HEK293 (cell line): ENCODE measurements at regions not wholly inside any gene's neighbourhood (a gene's known extent, or its start where the extent isn't known, plus 50 kb on each side); places are given as distances from the start of the nearest gene placed in this dataset.

Experiments used
- CTCF ChIA-PET: fragments of 350-600 bp; formaldehyde crosslinking; extraction: SDS; loops from one replicate; lab custom pipeline; 2021; ENCODE audit warnings: antibody characterized with exemption; lab: Yijun Ruan, JAX
- POLR2A ChIA-PET: fragments of 300-600 bp; formaldehyde crosslinking; extraction: SDS; loops from one replicate; lab custom pipeline; 2020; ENCODE audit warnings: antibody characterized with exemption, inconsistent platforms; lab: Yijun Ruan, JAX
- H3K27ac ChIP-seq: fragments of 200-500 bp; sonication (Bioruptor generic); 2 replicates; pipeline ENCODE4 v1.5.1; 2014; ENCODE audit warnings: low read depth, low read length, control low read depth, inconsistent platforms; ENCODE audit errors: extremely low read depth
- H3K36me3 ChIP-seq, 2 experiments: fragments of 200-500 bp in 1 of 2; sonication (Bioruptor generic) in 1 of 2; 1 replicate in 1 of 2; 2 replicates in 1 of 2; pipeline ENCODE4 v1.5.1; 2014 to 2017; ENCODE audit warnings: inconsistent platforms in 2 of 2, low read length in 2 of 2; ENCODE audit not compliant: control insufficient read depth in 2 of 2, insufficient read depth in 1 of 2
- H3K4me1 ChIP-seq: fragments of 200-500 bp; sonication (Bioruptor generic); 2 replicates; pipeline ENCODE4 v1.5.1; 2014; ENCODE audit warnings: mild to moderate bottlenecking, low read length, inconsistent platforms; ENCODE audit not compliant: control insufficient read depth, insufficient read depth
- H3K4me3 ChIP-seq: 2 replicates; pipeline ENCODE4 v1.5.1; 2011; ENCODE audit warnings: low read depth, mild to moderate bottlenecking, control low read depth, low read length, moderate library complexity
- H3K9me3 ChIP-seq: fragments of 200-500 bp; sonication (Bioruptor generic); 2 replicates; pipeline ENCODE4 v1.5.1; 2014; ENCODE audit warnings: low read depth, low read length, inconsistent platforms; ENCODE audit not compliant: control insufficient read depth, insufficient read depth
- PATZ1 ChIP-seq: fragments of 450-650 bp; formaldehyde crosslinking; IDR thresholded peaks from 2 replicates; pipeline ENCODE4 v1.5.1; 2016; ENCODE audit warnings: missing biosample characterization, missing genetic modification characterization
- PRDM2 ChIP-seq: fragments of 450-650 bp; formaldehyde crosslinking; IDR thresholded peaks from 2 replicates; pipeline ENCODE4 v1.5.1; 2016; ENCODE audit warnings: missing biosample characterization, missing genetic modification characterization, borderline replicate concordance
- YY1 ChIP-seq: fragments of 450-650 bp; formaldehyde crosslinking; IDR thresholded peaks from 2 replicates; pipeline ENCODE4 v1.5.1; 2018; ENCODE audit warnings: missing biosample characterization, missing genetic modification characterization
- YY2 ChIP-seq: fragments of 450-650 bp; formaldehyde crosslinking; IDR thresholded peaks from 2 replicates; pipeline ENCODE4 v1.5.1; 2016; ENCODE audit warnings: missing biosample characterization, missing genetic modification characterization
- ZBTB49 ChIP-seq: fragments of 450-650 bp; formaldehyde crosslinking; IDR thresholded peaks from 2 replicates; pipeline ENCODE4 v1.5.1; 2016; ENCODE audit warnings: missing biosample characterization, missing genetic modification characterization, low read depth
- ZNF10 ChIP-seq: fragments of 450-650 bp; formaldehyde crosslinking; IDR thresholded peaks from 2 replicates; pipeline ENCODE4 v1.5.1; 2017; ENCODE audit warnings: missing biosample characterization, missing genetic modification characterization
- ZNF23 ChIP-seq: fragments of 450-650 bp; formaldehyde crosslinking; IDR thresholded peaks from 2 replicates; pipeline ENCODE4 v1.5.1; 2016; ENCODE audit warnings: missing biosample characterization, missing genetic modification characterization, borderline replicate concordance
- ZNF350 ChIP-seq: fragments of 450-650 bp; formaldehyde crosslinking; IDR thresholded peaks from 2 replicates; pipeline ENCODE4 v1.5.0; 2017; ENCODE audit warnings: missing biosample characterization, mild to moderate bottlenecking, missing genetic modification characterization
- ZNF404 ChIP-seq: fragments of 450-650 bp; formaldehyde crosslinking; IDR thresholded peaks from 2 replicates; pipeline ENCODE4 v1.5.1; 2017; ENCODE audit warnings: missing biosample characterization, missing genetic modification characterization
- ZNF501 ChIP-seq: fragments of 450-650 bp; formaldehyde crosslinking; IDR thresholded peaks from 2 replicates; pipeline ENCODE4 v1.5.1; 2016; ENCODE audit warnings: missing biosample characterization, missing genetic modification characterization
- ZNF561 ChIP-seq: fragments of 450-650 bp; IDR thresholded peaks from 2 replicates; pipeline ENCODE4 v1.5.1; 2018; ENCODE audit warnings: missing biosample characterization, missing genetic modification characterization, borderline replicate concordance
- ZNF571 ChIP-seq: fragments of 450-650 bp; formaldehyde crosslinking; IDR thresholded peaks from 2 replicates; pipeline ENCODE4 v1.5.0; 2017; ENCODE audit warnings: missing biosample characterization, missing genetic modification characterization
- ZNF596 ChIP-seq: fragments of 450-650 bp; IDR thresholded peaks from 2 replicates; pipeline ENCODE4 v1.5.0; 2018; ENCODE audit warnings: missing biosample characterization, mild to moderate bottlenecking, missing genetic modification characterization, moderate library complexity
- ZNF610 ChIP-seq: fragments of 450-650 bp; formaldehyde crosslinking; IDR thresholded peaks from 2 replicates; pipeline ENCODE4 v1.5.1; 2016; ENCODE audit warnings: missing biosample characterization, missing genetic modification characterization, borderline replicate concordance
- ZNF776 ChIP-seq: fragments of 450-650 bp; formaldehyde crosslinking; IDR thresholded peaks from 2 replicates; pipeline ENCODE4 v1.5.0; 2017; ENCODE audit warnings: missing biosample characterization, missing genetic modification characterization, borderline replicate concordance

GRCh38 chr14:62468946-62469345, 576.3 kb downstream of the KCNH5 start (continued):
- TF ChIP-seq ZNF776, result no peak
- TF ChIP-seq PRDM2 (tag by site-specific recombination), result no peak
- no peak for TF ChIP-seq ZNF404 (tag by site-specific recombination)
- TF ChIP-seq ZNF596 (tag by site-specific recombination), result no peak
- TF ChIP-seq ZNF350 (tag by site-specific recombination), result no peak
- no peak for TF ChIP-seq ZNF561 (tag by site-specific recombination)

- CTCF ChIA-PET, result no interaction called here
Observed at GRCh38 chr14:62470935-62471334, 574.3 kb downstream of the KCNH5 start.

GRCh38 chr14:62491146-62491545, 554.1 kb downstream of the KCNH5 start:
- Histone ChIP-seq H3K27ac (no peak overlapping the region), H3K9me3 (no peaks in the 10 kb centered on the region)
- TF ChIP-seq PATZ1 (tag by site-specific recombination) (no peak), ZNF610 (no peak), ZBTB49 (no peak), ZNF10 (no peak), ZNF501 (no peak), ZNF23 (tag by site-specific recombination) (no peak), YY1 (tag by site-specific recombination) (no peak), ZNF561 (tag by site-specific recombination) (no peak), ZNF571 (tag by site-specific recombination) (no peak)
- TF ChIP-seq, all 188 proteins: peak for 0
- no peaks in the 10 kb centered on the region for H3K4me1 ChIP-seq
- no peak overlapping the region for H3K4me3 ChIP-seq
- ChIA-PET POLR2A (no interaction called here), CTCF (interaction anchor here (0.7 kb wide), 1 partner anchor 547 kb away, joined by 4 read pairs; no protein-coding TSS in a partner anchor)
- no peaks in the 10 kb centered on the region for H3K36me3 ChIP-seq

More at GRCh38 chr14:62470935-62471334, 574.3 kb downstream of the KCNH5 start:
- no peak overlapping the region for H3K27ac ChIP-seq
- TF ChIP-seq YY2 (tag by site-specific recombination), result no peak
- POLR2A ChIA-PET, result no interaction called here
- no peaks in the 10 kb centered on the region for H3K36me3 ChIP-seq
- H3K9me3 ChIP-seq, result no peaks in the 10 kb centered on the region
- no peaks in the 10 kb centered on the region for H3K4me1 ChIP-seq
- no peak overlapping the region for H3K4me3 ChIP-seq
